ENCODE measurements at regions not wholly inside any gene's neighbourhood (a gene's known extent, or its start where the extent isn't known, plus 50 kb on each side); places are given as distances from the start of the nearest gene placed in this dataset.

DNA sequence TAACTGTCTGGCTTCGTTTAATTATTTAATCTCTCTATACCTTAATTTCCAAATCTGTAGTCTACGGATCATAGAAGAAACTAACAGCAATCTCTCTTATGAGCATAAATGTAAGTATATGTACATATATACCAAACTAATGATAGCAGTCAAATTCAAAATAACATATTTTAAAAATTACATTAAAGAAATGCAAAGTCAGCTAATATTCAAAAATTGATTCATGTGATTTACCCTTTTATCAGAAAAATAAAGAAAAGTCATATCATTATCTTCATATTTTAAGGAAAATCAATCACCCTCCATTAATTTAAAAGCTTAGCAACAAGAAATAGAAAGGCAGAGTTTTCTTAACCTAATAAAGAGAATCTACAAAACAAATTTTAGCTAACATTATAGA, 575.9 kb downstream of the IRS1 start:
- Histone ChIP-seq H3K4me2 (no peak overlapping the region), H3K27ac (ENCODE audit: low read depth) (no peak overlapping the region), H3K36me3 (ENCODE audit: insufficient read depth) (no peaks in the 10 kb centered on the region), H3K9me2 (ENCODE audit: insufficient read depth) (no peaks in the 10 kb centered on the region), H3K4me3 (no peak overlapping the region), H3K4me1 (ENCODE audit: insufficient read depth) (no peaks in the 10 kb centered on the region), H3K79me2 (replicated peaks; ENCODE audit: insufficient read depth) (no peaks in the 10 kb centered on the region), H4K20me1 (replicated peaks; ENCODE audit: insufficient read depth) (no peaks in the 10 kb centered on the region), H2AFZ (no peak overlapping the region), H3F3A (replicated peaks; ENCODE audit: low read depth) (no peaks in the 10 kb centered on the region), H3K27me3 (ENCODE audit: insufficient read depth) (no peaks in the 10 kb centered on the region)
- no peak for DNase-seq (ENCODE audit: low spot score)
- Mint-ChIP-seq H3K4me1 (peaks cover 3% of the 10 kb centered on the region; the same call in 2 of the 3 replicates), H3K4me3 (no peak overlapping the region), H3K9me3 (no peaks in the 10 kb centered on the region), H3K27ac (no peak overlapping the region), H3K27me3 (ENCODE audit: insufficient read depth, low read depth, poor library complexity) (peaks cover 3% of the 10 kb centered on the region), H3K36me3 (ENCODE audit: low read depth) (no peaks in the 10 kb centered on the region)
- no peak for ATAC-seq
- TF ChIP-seq STAT1 (IDR thresholded peaks at IDR 0.05; ENCODE audit: unreplicated experiment) (no peak), POLR2AphosphoS5 (IDR thresholded peaks at IDR 0.05; ENCODE audit: low read depth) (no peak), ZNF114 (CRISPR knock-in tag; IDR thresholded peaks at IDR 0.05) (no peak), EZH2phosphoT487 (IDR thresholded peaks at IDR 0.05; ENCODE audit: unreplicated experiment) (no peak), ZNF331 (CRISPR knock-in tag; IDR thresholded peaks at IDR 0.05; ENCODE audit: low read depth) (no peak), CREB1 (CRISPR knock-in tag; IDR thresholded peaks at IDR 0.05; ENCODE audit: low read depth) (no peak), EZH2 (IDR thresholded peaks at IDR 0.05; ENCODE audit: low read depth, unreplicated experiment) (no peak), NANOG (IDR thresholded peaks at IDR 0.05; ENCODE audit: borderline replicate concordance) (no peak), JUNB (IDR thresholded peaks at IDR 0.05; ENCODE audit: unreplicated experiment) (no peak)
- TF ChIP-seq, protein P1, sequence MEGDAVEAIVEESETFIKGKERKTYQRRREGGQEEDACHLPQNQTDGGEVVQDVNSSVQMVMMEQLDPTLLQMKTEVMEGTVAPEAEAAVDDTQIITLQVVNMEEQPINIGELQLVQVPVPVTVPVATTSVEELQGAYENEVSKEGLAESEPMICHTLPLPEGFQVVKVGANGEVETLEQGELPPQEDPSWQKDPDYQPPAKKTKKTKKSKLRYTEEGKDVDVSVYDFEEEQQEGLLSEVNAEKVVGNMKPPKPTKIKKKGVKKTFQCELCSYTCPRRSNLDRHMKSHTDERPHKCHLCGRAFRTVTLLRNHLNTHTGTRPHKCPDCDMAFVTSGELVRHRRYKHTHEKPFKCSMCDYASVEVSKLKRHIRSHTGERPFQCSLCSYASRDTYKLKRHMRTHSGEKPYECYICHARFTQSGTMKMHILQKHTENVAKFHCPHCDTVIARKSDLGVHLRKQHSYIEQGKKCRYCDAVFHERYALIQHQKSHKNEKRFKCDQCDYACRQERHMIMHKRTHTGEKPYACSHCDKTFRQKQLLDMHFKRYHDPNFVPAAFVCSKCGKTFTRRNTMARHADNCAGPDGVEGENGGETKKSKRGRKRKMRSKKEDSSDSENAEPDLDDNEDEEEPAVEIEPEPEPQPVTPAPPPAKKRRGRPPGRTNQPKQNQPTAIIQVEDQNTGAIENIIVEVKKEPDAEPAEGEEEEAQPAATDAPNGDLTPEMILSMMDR (conservative IDR thresholded peaks at IDR 0.05; ENCODE audit: low read depth in 2 of 2): no peak
- TF ChIP-seq, protein P2, sequence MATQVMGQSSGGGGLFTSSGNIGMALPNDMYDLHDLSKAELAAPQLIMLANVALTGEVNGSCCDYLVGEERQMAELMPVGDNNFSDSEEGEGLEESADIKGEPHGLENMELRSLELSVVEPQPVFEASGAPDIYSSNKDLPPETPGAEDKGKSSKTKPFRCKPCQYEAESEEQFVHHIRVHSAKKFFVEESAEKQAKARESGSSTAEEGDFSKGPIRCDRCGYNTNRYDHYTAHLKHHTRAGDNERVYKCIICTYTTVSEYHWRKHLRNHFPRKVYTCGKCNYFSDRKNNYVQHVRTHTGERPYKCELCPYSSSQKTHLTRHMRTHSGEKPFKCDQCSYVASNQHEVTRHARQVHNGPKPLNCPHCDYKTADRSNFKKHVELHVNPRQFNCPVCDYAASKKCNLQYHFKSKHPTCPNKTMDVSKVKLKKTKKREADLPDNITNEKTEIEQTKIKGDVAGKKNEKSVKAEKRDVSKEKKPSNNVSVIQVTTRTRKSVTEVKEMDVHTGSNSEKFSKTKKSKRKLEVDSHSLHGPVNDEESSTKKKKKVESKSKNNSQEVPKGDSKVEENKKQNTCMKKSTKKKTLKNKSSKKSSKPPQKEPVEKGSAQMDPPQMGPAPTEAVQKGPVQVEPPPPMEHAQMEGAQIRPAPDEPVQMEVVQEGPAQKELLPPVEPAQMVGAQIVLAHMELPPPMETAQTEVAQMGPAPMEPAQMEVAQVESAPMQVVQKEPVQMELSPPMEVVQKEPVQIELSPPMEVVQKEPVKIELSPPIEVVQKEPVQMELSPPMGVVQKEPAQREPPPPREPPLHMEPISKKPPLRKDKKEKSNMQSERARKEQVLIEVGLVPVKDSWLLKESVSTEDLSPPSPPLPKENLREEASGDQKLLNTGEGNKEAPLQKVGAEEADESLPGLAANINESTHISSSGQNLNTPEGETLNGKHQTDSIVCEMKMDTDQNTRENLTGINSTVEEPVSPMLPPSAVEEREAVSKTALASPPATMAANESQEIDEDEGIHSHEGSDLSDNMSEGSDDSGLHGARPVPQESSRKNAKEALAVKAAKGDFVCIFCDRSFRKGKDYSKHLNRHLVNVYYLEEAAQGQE (IDR thresholded peaks at IDR 0.05; ENCODE audit: unreplicated experiment): no peak
- TF ChIP-seq, protein P3, sequence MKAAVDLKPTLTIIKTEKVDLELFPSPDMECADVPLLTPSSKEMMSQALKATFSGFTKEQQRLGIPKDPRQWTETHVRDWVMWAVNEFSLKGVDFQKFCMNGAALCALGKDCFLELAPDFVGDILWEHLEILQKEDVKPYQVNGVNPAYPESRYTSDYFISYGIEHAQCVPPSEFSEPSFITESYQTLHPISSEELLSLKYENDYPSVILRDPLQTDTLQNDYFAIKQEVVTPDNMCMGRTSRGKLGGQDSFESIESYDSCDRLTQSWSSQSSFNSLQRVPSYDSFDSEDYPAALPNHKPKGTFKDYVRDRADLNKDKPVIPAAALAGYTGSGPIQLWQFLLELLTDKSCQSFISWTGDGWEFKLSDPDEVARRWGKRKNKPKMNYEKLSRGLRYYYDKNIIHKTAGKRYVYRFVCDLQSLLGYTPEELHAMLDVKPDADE (IDR thresholded peaks at IDR 0.05): no peak
- TF ChIP-seq, protein P4, sequence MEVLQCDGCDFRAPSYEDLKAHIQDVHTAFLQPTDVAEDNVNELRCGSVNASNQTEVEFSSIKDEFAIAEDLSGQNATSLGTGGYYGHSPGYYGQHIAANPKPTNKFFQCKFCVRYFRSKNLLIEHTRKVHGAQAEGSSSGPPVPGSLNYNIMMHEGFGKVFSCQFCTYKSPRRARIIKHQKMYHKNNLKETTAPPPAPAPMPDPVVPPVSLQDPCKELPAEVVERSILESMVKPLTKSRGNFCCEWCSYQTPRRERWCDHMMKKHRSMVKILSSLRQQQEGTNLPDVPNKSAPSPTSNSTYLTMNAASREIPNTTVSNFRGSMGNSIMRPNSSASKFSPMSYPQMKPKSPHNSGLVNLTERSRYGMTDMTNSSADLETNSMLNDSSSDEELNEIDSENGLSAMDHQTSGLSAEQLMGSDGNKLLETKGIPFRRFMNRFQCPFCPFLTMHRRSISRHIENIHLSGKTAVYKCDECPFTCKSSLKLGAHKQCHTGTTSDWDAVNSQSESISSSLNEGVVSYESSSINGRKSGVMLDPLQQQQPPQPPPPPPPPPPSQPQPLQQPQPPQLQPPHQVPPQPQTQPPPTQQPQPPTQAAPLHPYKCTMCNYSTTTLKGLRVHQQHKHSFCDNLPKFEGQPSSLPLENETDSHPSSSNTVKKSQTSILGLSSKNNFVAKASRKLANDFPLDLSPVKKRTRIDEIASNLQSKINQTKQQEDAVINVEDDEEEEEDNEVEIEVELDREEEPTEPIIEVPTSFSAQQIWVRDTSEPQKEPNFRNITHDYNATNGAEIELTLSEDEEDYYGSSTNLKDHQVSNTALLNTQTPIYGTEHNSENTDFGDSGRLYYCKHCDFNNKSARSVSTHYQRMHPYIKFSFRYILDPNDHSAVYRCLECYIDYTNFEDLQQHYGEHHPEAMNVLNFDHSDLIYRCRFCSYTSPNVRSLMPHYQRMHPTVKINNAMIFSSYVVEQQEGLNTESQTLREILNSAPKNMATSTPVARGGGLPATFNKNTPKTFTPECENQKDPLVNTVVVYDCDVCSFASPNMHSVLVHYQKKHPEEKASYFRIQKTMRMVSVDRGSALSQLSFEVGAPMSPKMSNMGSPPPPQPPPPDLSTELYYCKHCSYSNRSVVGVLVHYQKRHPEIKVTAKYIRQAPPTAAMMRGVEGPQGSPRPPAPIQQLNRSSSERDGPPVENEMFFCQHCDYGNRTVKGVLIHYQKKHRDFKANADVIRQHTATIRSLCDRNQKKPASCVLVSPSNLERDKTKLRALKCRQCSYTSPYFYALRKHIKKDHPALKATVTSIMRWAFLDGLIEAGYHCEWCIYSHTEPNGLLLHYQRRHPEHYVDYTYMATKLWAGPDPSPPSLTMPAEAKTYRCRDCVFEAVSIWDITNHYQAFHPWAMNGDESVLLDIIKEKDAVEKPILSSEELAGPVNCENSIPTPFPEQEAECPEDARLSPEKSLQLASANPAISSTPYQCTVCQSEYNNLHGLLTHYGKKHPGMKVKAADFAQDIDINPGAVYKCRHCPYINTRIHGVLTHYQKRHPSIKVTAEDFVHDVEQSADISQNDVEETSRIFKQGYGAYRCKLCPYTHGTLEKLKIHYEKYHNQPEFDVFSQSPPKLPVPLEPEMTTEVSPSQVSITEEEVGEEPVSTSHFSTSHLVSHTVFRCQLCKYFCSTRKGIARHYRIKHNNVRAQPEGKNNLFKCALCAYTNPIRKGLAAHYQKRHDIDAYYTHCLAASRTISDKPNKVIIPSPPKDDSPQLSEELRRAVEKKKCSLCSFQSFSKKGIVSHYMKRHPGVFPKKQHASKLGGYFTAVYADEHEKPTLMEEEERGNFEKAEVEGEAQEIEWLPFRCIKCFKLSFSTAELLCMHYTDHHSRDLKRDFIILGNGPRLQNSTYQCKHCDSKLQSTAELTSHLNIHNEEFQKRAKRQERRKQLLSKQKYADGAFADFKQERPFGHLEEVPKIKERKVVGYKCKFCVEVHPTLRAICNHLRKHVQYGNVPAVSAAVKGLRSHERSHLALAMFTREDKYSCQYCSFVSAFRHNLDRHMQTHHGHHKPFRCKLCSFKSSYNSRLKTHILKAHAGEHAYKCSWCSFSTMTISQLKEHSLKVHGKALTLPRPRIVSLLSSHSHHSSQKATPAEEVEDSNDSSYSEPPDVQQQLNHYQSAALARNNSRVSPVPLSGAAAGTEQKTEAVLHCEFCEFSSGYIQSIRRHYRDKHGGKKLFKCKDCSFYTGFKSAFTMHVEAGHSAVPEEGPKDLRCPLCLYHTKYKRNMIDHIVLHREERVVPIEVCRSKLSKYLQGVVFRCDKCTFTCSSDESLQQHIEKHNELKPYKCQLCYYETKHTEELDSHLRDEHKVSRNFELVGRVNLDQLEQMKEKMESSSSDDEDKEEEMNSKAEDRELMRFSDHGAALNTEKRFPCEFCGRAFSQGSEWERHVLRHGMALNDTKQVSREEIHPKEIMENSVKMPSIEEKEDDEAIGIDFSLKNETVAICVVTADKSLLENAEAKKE (CRISPR knock-in tag; IDR thresholded peaks at IDR 0.05): no peak
